ENCODE measurements at regions not wholly inside any gene's neighbourhood (a gene's known extent, or its start where the extent isn't known, plus 50 kb on each side); places are given as distances from the start of the nearest gene placed in this dataset.

- TF ChIP-seq POLR2A (IDR thresholded peaks at IDR 0.05) = no peak
- no peak for TF ChIP-seq EP300 (IDR thresholded peaks at IDR 0.05)
- TF ChIP-seq POLR2AphosphoS5 (IDR thresholded peaks at IDR 0.05) = no peak
- TF ChIP-seq CTCF (IDR thresholded peaks at IDR 0.05) = no peak
- no peak for DNase-seq
- H3K9me3 ChIP-seq = no peaks in the 10 kb centered on the region
- H3K27me3 ChIP-seq = no peaks in the 10 kb centered on the region
- H3K4me3 ChIP-seq = no peak overlapping the region
- 42 to 46% methylated on average over 2 of the region's 2 CpGs for WGBS, 2 donors
- no peaks in the 10 kb centered on the region for H3K36me3 ChIP-seq
- ATAC-seq (ENCODE audit: low FRiP score in 2 of 2) = no peak
- H3K27ac ChIP-seq = no peak overlapping the region
- no peaks in the 10 kb centered on the region for H3K4me1 ChIP-seq
Observed at GRCh38 chr16:77540646-77541045, 105.8 kb upstream of the ADAMTS18 start.

GRCh38 chr16:77541165-77541564, 106.3 kb upstream of the ADAMTS18 start:
- ATAC-seq (ENCODE audit: low FRiP score in 2 of 2) (no peak), DNase-seq (no peak)
- no peak overlapping the region for H3K27ac ChIP-seq
- no peaks in the 10 kb centered on the region for H3K27me3 ChIP-seq
- TF ChIP-seq CTCF (IDR thresholded peaks at IDR 0.05) (no peak), POLR2A (IDR thresholded peaks at IDR 0.05) (no peak), POLR2AphosphoS5 (IDR thresholded peaks at IDR 0.05) (no peak), EP300 (IDR thresholded peaks at IDR 0.05) (no peak)
- no peaks in the 10 kb centered on the region for H3K36me3 ChIP-seq
- H3K4me1 ChIP-seq = no peaks in the 10 kb centered on the region
- 49% methylated on average over 3 of the region's 3 CpGs for WGBS, 2 donors
- H3K9me3 ChIP-seq = no peaks in the 10 kb centered on the region
- H3K4me3 ChIP-seq = no peak overlapping the region

GRCh38 chr16:77548151-77548550, 113.3 kb upstream of the ADAMTS18 start:
- 82 to 86% methylated on average over 4 of the region's 4 CpGs for WGBS, 2 donors

GRCh38 chr16:77548766-77549165, 113.9 kb upstream of the ADAMTS18 start:
- H3K4me3 ChIP-seq = no peak overlapping the region
- H3K9me3 ChIP-seq = no peaks in the 10 kb centered on the region
- H3K27ac ChIP-seq = no peak overlapping the region
- 46 to 64% methylated on average over 2 of the region's 2 CpGs for WGBS, 2 donors
- ATAC-seq (ENCODE audit: low FRiP score in 2 of 2) (no peak), DNase-seq (no peak)
- H3K27me3 ChIP-seq = no peaks in the 10 kb centered on the region
- no peaks in the 10 kb centered on the region for H3K4me1 ChIP-seq
- TF ChIP-seq POLR2AphosphoS5 (IDR thresholded peaks at IDR 0.05) (no peak), POLR2A (IDR thresholded peaks at IDR 0.05) (no peak), CTCF (IDR thresholded peaks at IDR 0.05) (no peak), EP300 (IDR thresholded peaks at IDR 0.05) (no peak)
- H3K36me3 ChIP-seq = no peaks in the 10 kb centered on the region

More at GRCh38 chr16:77548151-77548550, 113.3 kb upstream of the ADAMTS18 start:
- H3K4me1 ChIP-seq = no peaks in the 10 kb centered on the region
- no peak for DNase-seq
- no peak for ATAC-seq (ENCODE audit: low FRiP score in 2 of 2)
- no peak overlapping the region for H3K4me3 ChIP-seq
- TF ChIP-seq POLR2AphosphoS5 (IDR thresholded peaks at IDR 0.05) = no peak
- no peak for TF ChIP-seq POLR2A (IDR thresholded peaks at IDR 0.05)
- TF ChIP-seq EP300 (IDR thresholded peaks at IDR 0.05) = no peak
- no peak for TF ChIP-seq CTCF (IDR thresholded peaks at IDR 0.05)
- no peaks in the 10 kb centered on the region for H3K36me3 ChIP-seq
- no peaks in the 10 kb centered on the region for H3K9me3 ChIP-seq
- H3K27me3 ChIP-seq = no peaks in the 10 kb centered on the region
- no peak overlapping the region for H3K27ac ChIP-seq

GRCh38 chr16:77549876-77550275, 115.0 kb upstream of the ADAMTS18 start:
- H3K4me1 ChIP-seq = no peaks in the 10 kb centered on the region
- no peak for DNase-seq
- no peak overlapping the region for H3K27ac ChIP-seq
- H3K4me3 ChIP-seq = no peak overlapping the region
- WGBS, 2 donors = 57 to 61% methylated on average over 7 of the region's 7 CpGs
- H3K36me3 ChIP-seq = no peaks in the 10 kb centered on the region
- no peaks in the 10 kb centered on the region for H3K27me3 ChIP-seq
- no peak for ATAC-seq (ENCODE audit: low FRiP score in 2 of 2)
- H3K9me3 ChIP-seq = no peaks in the 10 kb centered on the region
- TF ChIP-seq CTCF (IDR thresholded peaks at IDR 0.05) = no peak
- no peak for TF ChIP-seq EP300 (IDR thresholded peaks at IDR 0.05)
- no peak for TF ChIP-seq POLR2AphosphoS5 (IDR thresholded peaks at IDR 0.05)
- no peak for TF ChIP-seq POLR2A (IDR thresholded peaks at IDR 0.05)

Data from upper lobe of left lung (tissue), 6 donors.